GM12872 (cell line): ENCODE measurements at regions not wholly inside any gene's neighbourhood (a gene's known extent, or its start where the extent isn't known, plus 50 kb on each side); places are given as distances from the start of the nearest gene placed in this dataset.

Experiments used
- CTCF ChIP-seq: IDR thresholded peaks from 3 replicates; pipeline ENCODE4 v1.5.1; 2011; ENCODE audit warnings: low read depth, mild to moderate bottlenecking, low read length, moderate library complexity; ENCODE audit not compliant: insufficient read depth

GRCh38 chr9:107894572-107895261 is 405.1 kb upstream of the KLF4 start:
- no peak for TF ChIP-seq CTCF

- no peak for TF ChIP-seq CTCF
These were observed 401.4 kb upstream of the KLF4 start for GRCh38 chr9:107890921-107891465.

GRCh38 chr9:107888773-107889227 is 399.2 kb upstream of the KLF4 start:
- TF ChIP-seq CTCF: no peak

GRCh38 chr9:107886826-107887225 is 397.3 kb upstream of the KLF4 start:
- no peak for TF ChIP-seq CTCF

GRCh38 chr9:107883496-107884124 is 394.0 kb upstream of the KLF4 start:
- no peak for TF ChIP-seq CTCF

- no peak for TF ChIP-seq CTCF
These were observed 392.2 kb upstream of the KLF4 start for GRCh38 chr9:107881626-107882300.

GRCh38 chr9:107878462-107878861 is 388.9 kb upstream of the KLF4 start:
- no peak for TF ChIP-seq CTCF
